ENCODE measurements at regions not wholly inside any gene's neighbourhood (a gene's known extent, or its start where the extent isn't known, plus 50 kb on each side); places are given as distances from the start of the nearest gene placed in this dataset.

GRCh38 chr4:54152846-54153600, 53.1 kb downstream of the GSX2 start:
- Histone ChIP-seq H3K9me3 (replicated peaks) (no peaks in the 10 kb centered on the region), H3K4me3 (no peak overlapping the region), H3K36me3 (no peaks in the 10 kb centered on the region), H3K27ac (peak overlapping the region; percentile 14), H3K4me1 (replicated peaks) (peaks cover 15% of the 10 kb centered on the region), H3K27me3 (replicated peaks) (no peaks in the 10 kb centered on the region)
- DNase-seq (ENCODE audit: low read depth in 1 of 2, low spot score in 2 of 2), result peak; percentile 53 to 58

- H3K27me3 ChIP-seq (replicated peaks), result no peaks in the 10 kb centered on the region
- no peaks in the 10 kb centered on the region for H3K9me3 ChIP-seq (replicated peaks)
- H3K4me3 ChIP-seq, result no peak overlapping the region
- no peaks in the 10 kb centered on the region for H3K36me3 ChIP-seq
- peaks cover 15% of the 10 kb centered on the region for H3K4me1 ChIP-seq (replicated peaks)
- H3K27ac ChIP-seq, result no peak overlapping the region
- DNase-seq (ENCODE audit: low read depth in 1 of 2, low spot score in 2 of 2), result no peak
These were observed 56.0 kb downstream of the GSX2 start for GRCh38 chr4:54155936-54156335.

GRCh38 chr4:54157606-54158005, 57.6 kb downstream of the GSX2 start:
- Histone ChIP-seq H3K4me3 (no peak overlapping the region), H3K4me1 (replicated peaks) (peaks cover 11% of the 10 kb centered on the region), H3K27ac (no peak overlapping the region)

GRCh38 chr4:54159543-54159942, 59.6 kb downstream of the GSX2 start:
- peaks cover 3% of the 10 kb centered on the region for H3K4me1 ChIP-seq (replicated peaks)
- no peaks in the 10 kb centered on the region for H3K36me3 ChIP-seq
- H3K4me3 ChIP-seq, result no peak overlapping the region
- H3K9me3 ChIP-seq (replicated peaks), result no peaks in the 10 kb centered on the region
- H3K27me3 ChIP-seq (replicated peaks), result no peaks in the 10 kb centered on the region
- no peak overlapping the region for H3K27ac ChIP-seq
- DNase-seq (ENCODE audit: low read depth in 1 of 2, low spot score in 2 of 2), result no peak

More at GRCh38 chr4:54157606-54158005, 57.6 kb downstream of the GSX2 start:
- H3K36me3 ChIP-seq, result no peaks in the 10 kb centered on the region
- DNase-seq (ENCODE audit: low read depth in 1 of 2, low spot score in 2 of 2), result no peak
- no peaks in the 10 kb centered on the region for H3K27me3 ChIP-seq (replicated peaks)
- H3K9me3 ChIP-seq (replicated peaks), result no peaks in the 10 kb centered on the region

- DNase-seq (ENCODE audit: low read depth in 1 of 2, low spot score in 2 of 2), result peak in 1 of 2 experiments; percentile 50
- H3K9me3 ChIP-seq (replicated peaks), result no peaks in the 10 kb centered on the region
- no peaks in the 10 kb centered on the region for H3K36me3 ChIP-seq
- no peak overlapping the region for H3K4me3 ChIP-seq
- peaks cover 43% of the 10 kb centered on the region for H3K4me1 ChIP-seq (replicated peaks)
- no peaks in the 10 kb centered on the region for H3K27me3 ChIP-seq (replicated peaks)
- peak overlapping the region; percentile 99 for H3K27ac ChIP-seq
These were observed 64.1 kb upstream of the PDGFRA start for GRCh38 chr4:54165011-54165410.

GRCh38 chr4:54165438-54165837, 63.7 kb upstream of the PDGFRA start:
- H3K4me1 ChIP-seq (replicated peaks), result peaks cover 43% of the 10 kb centered on the region
- H3K27ac ChIP-seq, result peak overlapping the region; percentile 99
- DNase-seq (ENCODE audit: low read depth in 1 of 2, low spot score in 2 of 2), result peak; percentile 76 to 91
- no peaks in the 10 kb centered on the region for H3K36me3 ChIP-seq
- no peaks in the 10 kb centered on the region for H3K9me3 ChIP-seq (replicated peaks)
- H3K4me3 ChIP-seq, result no peak overlapping the region
- no peaks in the 10 kb centered on the region for H3K27me3 ChIP-seq (replicated peaks)

GRCh38 chr4:54167508-54167907, 61.6 kb upstream of the PDGFRA start:
- no peak for DNase-seq (ENCODE audit: low read depth in 1 of 2, low spot score in 2 of 2)
- no peak overlapping the region for H3K27ac ChIP-seq
- no peak overlapping the region for H3K4me3 ChIP-seq
- no peaks in the 10 kb centered on the region for H3K36me3 ChIP-seq
- no peaks in the 10 kb centered on the region for H3K9me3 ChIP-seq (replicated peaks)
- peaks cover 43% of the 10 kb centered on the region for H3K4me1 ChIP-seq (replicated peaks)
- H3K27me3 ChIP-seq (replicated peaks), result no peaks in the 10 kb centered on the region

- Histone ChIP-seq H3K36me3 (no peaks in the 10 kb centered on the region), H3K4me3 (no peak overlapping the region), H3K4me1 (replicated peaks) (peaks cover 43% of the 10 kb centered on the region), H3K27me3 (replicated peaks) (no peaks in the 10 kb centered on the region), H3K27ac (no peak overlapping the region), H3K9me3 (replicated peaks) (no peaks in the 10 kb centered on the region)
- DNase-seq (ENCODE audit: low read depth in 1 of 2, low spot score in 2 of 2), result no peak
These were observed 59.9 kb upstream of the PDGFRA start for GRCh38 chr4:54169176-54169575.

GRCh38 chr4:54172156-54172555, 56.9 kb upstream of the PDGFRA start:
- DNase-seq (ENCODE audit: low read depth in 1 of 2, low spot score in 2 of 2), result no peak
- Histone ChIP-seq H3K4me1 (replicated peaks) (peaks cover 19% of the 10 kb centered on the region), H3K4me3 (no peak overlapping the region), H3K36me3 (no peaks in the 10 kb centered on the region), H3K27me3 (replicated peaks) (no peaks in the 10 kb centered on the region), H3K27ac (no peak overlapping the region), H3K9me3 (replicated peaks) (no peaks in the 10 kb centered on the region)

GRCh38 chr4:54173281-54173912, 55.7 kb upstream of the PDGFRA start:
- no peak overlapping the region for H3K27ac ChIP-seq
- DNase-seq (ENCODE audit: low read depth in 1 of 2, low spot score in 2 of 2), result no peak
- H3K36me3 ChIP-seq, result no peaks in the 10 kb centered on the region
- no peaks in the 10 kb centered on the region for H3K27me3 ChIP-seq (replicated peaks)
- H3K4me3 ChIP-seq, result no peak overlapping the region
- no peaks in the 10 kb centered on the region for H3K9me3 ChIP-seq (replicated peaks)
- peaks cover 10% of the 10 kb centered on the region for H3K4me1 ChIP-seq (replicated peaks)

GRCh38 chr4:54176202-54176601, 52.9 kb upstream of the PDGFRA start:
- no peak for DNase-seq (ENCODE audit: low read depth in 1 of 2, low spot score in 2 of 2)
- H3K9me3 ChIP-seq (replicated peaks), result no peaks in the 10 kb centered on the region
- H3K4me1 ChIP-seq (replicated peaks), result no peaks in the 10 kb centered on the region
- H3K36me3 ChIP-seq, result no peaks in the 10 kb centered on the region
- H3K4me3 ChIP-seq, result no peak overlapping the region
- no peak overlapping the region for H3K27ac ChIP-seq
- no peaks in the 10 kb centered on the region for H3K27me3 ChIP-seq (replicated peaks)
